HL-60 (cell line): ENCODE measurements at regions not wholly inside any gene's neighbourhood (a gene's known extent, or its start where the extent isn't known, plus 50 kb on each side); places are given as distances from the start of the nearest gene placed in this dataset.

ENCODE experiments used
- DNase-seq, 2 experiments: peaks; one replicate each; pipeline ENCODE4 v3.0.0-alpha.2; 2010 to 2020; ENCODE audit warnings: low read depth in 1 of 2, low spot score in 1 of 2
- H3K27ac ChIP-seq: fragments of 250-450 bp; sonication (Bioruptor Pico); replicated peaks from 2 replicates; pipeline ENCODE4 v1.5.1; 2020; ENCODE audit warnings: mild to moderate bottlenecking, moderate library complexity
- H3K27me3 ChIP-seq: fragments of 250-450 bp; sonication (Bioruptor Pico); 2 replicates; pipeline ENCODE4 v1.5.1; 2021; ENCODE audit warnings: mild to moderate bottlenecking, moderate library complexity; ENCODE audit not compliant: insufficient read depth, poor library complexity, severe bottlenecking
- H3K4me3 ChIP-seq: replicated peaks from 2 replicates; pipeline ENCODE4 v1.5.1; 2011; ENCODE audit warnings: mild to moderate bottlenecking, control low read depth, low read length; ENCODE audit not compliant: insufficient read depth
- CTCF ChIP-seq: IDR thresholded peaks from one replicate; pipeline ENCODE4 v1.5.1; 2011; ENCODE audit warnings: low read length, control low read depth, inconsistent platforms; ENCODE audit not compliant: insufficient read depth
- GABPA ChIP-seq: IDR thresholded peaks from 2 replicates; pipeline ENCODE4 v1.6.1; 2012; ENCODE audit warnings: low read depth
- POLR2AphosphoS5 ChIP-seq: IDR thresholded peaks from 2 replicates; pipeline ENCODE4 v1.6.1; 2012; ENCODE audit warnings: low read depth
- REST ChIP-seq: IDR thresholded peaks from 2 replicates; pipeline ENCODE4 v1.6.1; 2012; ENCODE audit warnings: low read depth; ENCODE audit not compliant: insufficient replicate concordance
- SPI1 ChIP-seq: IDR thresholded peaks from 2 replicates; pipeline ENCODE4 v1.6.1; 2012; ENCODE audit warnings: low read depth, mild to moderate bottlenecking, borderline replicate concordance

- H3K27ac ChIP-seq, result no peak overlapping the region
- no peak for DNase-seq
- TF ChIP-seq CTCF (no peak), POLR2AphosphoS5 (no peak), REST (no peak), SPI1 (no peak), GABPA (no peak)
- H3K27me3 ChIP-seq, result no peaks in the 10 kb centered on the region
- H3K4me3 ChIP-seq, result no peak overlapping the region
Observed at GRCh38 chr11:69545976-69546617, 64.6 kb downstream of the LINC01488 start.

DNA sequence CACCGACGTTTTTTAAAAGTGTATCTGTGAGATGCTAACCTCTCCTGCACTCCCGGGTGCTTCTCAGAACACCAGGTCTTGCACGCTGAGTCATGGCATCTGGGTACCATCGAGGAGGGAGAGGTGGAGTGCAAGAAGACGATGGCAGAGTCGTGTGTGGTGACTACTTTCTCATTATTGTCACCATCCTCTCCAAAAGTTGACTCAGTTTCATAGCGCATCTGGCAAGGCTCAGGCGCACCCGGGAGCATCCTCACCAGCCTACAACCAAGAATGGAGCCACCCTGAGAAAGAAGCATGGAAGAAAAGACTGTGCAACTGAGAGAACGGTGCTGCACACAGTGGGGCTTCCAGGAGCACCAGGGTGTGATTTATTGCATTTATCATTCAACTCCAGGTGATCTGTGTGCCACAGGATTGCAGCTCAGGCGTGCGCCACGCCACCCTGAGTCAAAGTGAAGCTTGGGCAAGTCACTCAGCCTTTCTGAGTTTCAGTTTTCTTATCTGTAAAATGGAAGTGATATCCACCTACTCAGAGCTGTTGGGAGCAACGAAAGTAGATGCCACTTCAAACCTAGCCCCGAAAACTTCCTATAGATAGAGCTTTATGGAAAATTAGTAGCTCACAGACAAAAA lies 65.4 kb downstream of the LINC01488 start:
- H3K4me3 ChIP-seq, result no peak overlapping the region

More for the DNA sequence above, 65.4 kb downstream of the LINC01488 start:
- Histone ChIP-seq H3K27ac (no peak overlapping the region), H3K27me3 (no peaks in the 10 kb centered on the region)
- TF ChIP-seq SPI1, result no peak
- no peak for TF ChIP-seq POLR2AphosphoS5
- TF ChIP-seq REST, result no peak
- no peak for TF ChIP-seq GABPA
- TF ChIP-seq CTCF, result no peak
- no peak for DNase-seq
